ENCODE measurements at regions not wholly inside any gene's neighbourhood (a gene's known extent, or its start where the extent isn't known, plus 50 kb on each side); places are given as distances from the start of the nearest gene placed in this dataset.
"Not testable (repeated sequence)": the region's sequence is repeated elsewhere in the genome, so short reads cannot be mapped to it uniquely, and the experiment has no call there.

GRCh38 chr3:140859592-140860336 is 81.9 kb upstream of the SLC25A36 start:
- Mint-ChIP-seq H3K9me3 (ENCODE audit: unreplicated experiment) (no peaks in the 10 kb centered on the region), H3K27me3 (ENCODE audit: unreplicated experiment) (no peaks in the 10 kb centered on the region), H3K4me1 (ENCODE audit: low read depth, unreplicated experiment) (no peaks in the 10 kb centered on the region), H3K4me3 (ENCODE audit: unreplicated experiment) (no peak overlapping the region), H3K27ac (ENCODE audit: unreplicated experiment) (no peak overlapping the region), H3K36me3 (ENCODE audit: unreplicated experiment) (no peaks in the 10 kb centered on the region)
- no peak for DNase-seq
- TF ChIP-seq CTCF (IDR thresholded peaks at IDR 0.05; ENCODE audit: partially characterized antibody, unreplicated experiment), result no peak

GRCh38 chr3:140863580-140864009 is 78.0 kb upstream of the SLC25A36 start:
- no peaks in the 10 kb centered on the region for H3K4me1 Mint-ChIP-seq (ENCODE audit: low read depth, unreplicated experiment)
- no peak overlapping the region for H3K4me3 Mint-ChIP-seq (ENCODE audit: unreplicated experiment)
- DNase-seq, result peak; percentile 46
- H3K36me3 Mint-ChIP-seq (ENCODE audit: unreplicated experiment), result peaks cover 4% of the 10 kb centered on the region
- TF ChIP-seq CTCF (IDR thresholded peaks at IDR 0.05; ENCODE audit: partially characterized antibody, unreplicated experiment), result peak; percentile 71
- H3K9me3 Mint-ChIP-seq (ENCODE audit: unreplicated experiment), result no peaks in the 10 kb centered on the region
- H3K27ac Mint-ChIP-seq (ENCODE audit: unreplicated experiment), result no peak overlapping the region
- no peaks in the 10 kb centered on the region for H3K27me3 Mint-ChIP-seq (ENCODE audit: unreplicated experiment)

GRCh38 chr3:140870351-140870750 is 71.3 kb upstream of the SLC25A36 start:
- no peaks in the 10 kb centered on the region for H3K27me3 Mint-ChIP-seq (ENCODE audit: unreplicated experiment)
- H3K9me3 Mint-ChIP-seq (ENCODE audit: unreplicated experiment), result no peaks in the 10 kb centered on the region
- H3K27ac Mint-ChIP-seq (ENCODE audit: unreplicated experiment), result no peak overlapping the region
- no peak for DNase-seq
- peaks cover 4% of the 10 kb centered on the region for H3K36me3 Mint-ChIP-seq (ENCODE audit: unreplicated experiment)
- H3K4me1 Mint-ChIP-seq (ENCODE audit: low read depth, unreplicated experiment), result no peaks in the 10 kb centered on the region
- TF ChIP-seq CTCF (IDR thresholded peaks at IDR 0.05; ENCODE audit: partially characterized antibody, unreplicated experiment), result no peak
- H3K4me3 Mint-ChIP-seq (ENCODE audit: unreplicated experiment), result no peak overlapping the region

- Mint-ChIP-seq H3K36me3 (ENCODE audit: unreplicated experiment) (no peaks in the 10 kb centered on the region), H3K4me1 (ENCODE audit: low read depth, unreplicated experiment) (no peaks in the 10 kb centered on the region), H3K27me3 (ENCODE audit: unreplicated experiment) (no peaks in the 10 kb centered on the region), H3K27ac (ENCODE audit: unreplicated experiment) (no peak overlapping the region), H3K9me3 (ENCODE audit: unreplicated experiment) (no peaks in the 10 kb centered on the region), H3K4me3 (ENCODE audit: unreplicated experiment) (no peak overlapping the region)
- no peak for TF ChIP-seq CTCF (IDR thresholded peaks at IDR 0.05; ENCODE audit: partially characterized antibody, unreplicated experiment)
- no peak for DNase-seq
Measured at GRCh38 chr3:140871022-140871421, 70.6 kb upstream of the SLC25A36 start.

- H3K4me1 Mint-ChIP-seq (ENCODE audit: low read depth, unreplicated experiment); H3K27me3 Mint-ChIP-seq (ENCODE audit: unreplicated experiment); H3K36me3 Mint-ChIP-seq (ENCODE audit: unreplicated experiment); DNase-seq; H3K4me3 Mint-ChIP-seq (ENCODE audit: unreplicated experiment); H3K9me3 Mint-ChIP-seq (ENCODE audit: unreplicated experiment); H3K27ac Mint-ChIP-seq (ENCODE audit: unreplicated experiment): not testable (repeated sequence)
Measured at GRCh38 chr3:140872165-140872564, 69.5 kb upstream of the SLC25A36 start.
